Right hindlimb (tissue), 1 donor: ENCODE measurements at regions not wholly inside any gene's neighbourhood (a gene's known extent, or its start where the extent isn't known, plus 50 kb on each side); places are given as distances from the start of the nearest gene placed in this dataset.

Experiments
- DNase-seq: peaks from one replicate; pipeline ENCODE4 v3.0.0-alpha.2; 2018

DNA sequence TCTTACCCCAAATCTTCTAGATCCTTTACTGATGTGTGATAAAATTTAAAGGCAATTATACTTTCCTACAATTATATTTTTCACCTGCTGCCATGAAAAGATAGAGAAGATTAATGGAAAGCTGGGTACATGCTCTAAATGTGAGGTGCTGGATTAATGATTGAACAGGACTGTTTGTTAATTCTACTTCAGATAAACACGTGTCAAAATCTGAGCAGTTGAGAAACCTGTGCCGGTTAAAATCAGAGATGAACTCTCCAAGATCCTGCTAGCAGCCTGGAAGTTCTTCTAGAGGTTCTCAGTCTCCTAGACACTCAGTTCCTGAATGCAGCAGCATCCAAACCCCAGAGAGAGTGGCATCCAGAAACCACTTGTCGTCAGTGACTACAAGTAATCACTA is 69.2 kb downstream of the INHBA start:
- no peak for DNase-seq

DNA sequence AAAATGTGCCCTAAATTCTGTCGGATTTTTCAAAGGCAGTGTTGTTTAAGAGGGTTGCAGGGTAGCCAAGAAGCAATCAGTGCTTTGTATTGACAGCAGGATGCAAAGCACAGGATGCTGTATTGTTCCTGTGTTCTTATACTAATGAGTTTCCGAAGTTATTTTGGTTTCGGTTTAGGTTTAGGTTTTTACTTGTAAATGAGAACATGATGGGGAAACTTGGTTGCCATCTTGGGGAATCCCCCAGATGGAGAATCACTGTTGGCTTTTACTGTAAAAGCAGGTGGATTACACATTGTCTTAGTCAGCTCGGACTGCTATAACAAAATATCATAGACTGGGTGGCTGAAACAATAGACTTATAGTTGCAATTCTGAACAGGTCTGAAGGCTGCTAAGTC is 72.1 kb downstream of the INHBA start:
- DNase-seq: no peak

DNA sequence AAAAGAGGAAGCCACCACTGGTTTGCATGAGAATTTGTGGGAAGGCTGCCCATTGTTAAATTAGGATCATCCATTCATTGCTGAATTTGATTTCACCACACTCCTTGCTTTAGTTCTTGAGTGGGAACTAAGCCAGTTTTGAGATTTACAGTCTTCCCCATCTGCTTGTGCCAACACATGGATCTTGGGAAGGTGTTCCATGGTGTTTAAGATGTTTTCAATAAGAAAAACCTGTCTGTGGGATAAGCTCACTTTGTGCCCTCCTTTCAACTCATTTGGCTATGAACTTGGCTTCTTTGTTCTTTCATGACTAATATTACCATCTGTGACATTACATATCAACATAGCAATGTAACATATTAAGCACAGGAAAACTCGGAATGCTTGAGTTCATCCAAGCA is 73.2 kb downstream of the INHBA start:
- DNase-seq: no peak

DNA sequence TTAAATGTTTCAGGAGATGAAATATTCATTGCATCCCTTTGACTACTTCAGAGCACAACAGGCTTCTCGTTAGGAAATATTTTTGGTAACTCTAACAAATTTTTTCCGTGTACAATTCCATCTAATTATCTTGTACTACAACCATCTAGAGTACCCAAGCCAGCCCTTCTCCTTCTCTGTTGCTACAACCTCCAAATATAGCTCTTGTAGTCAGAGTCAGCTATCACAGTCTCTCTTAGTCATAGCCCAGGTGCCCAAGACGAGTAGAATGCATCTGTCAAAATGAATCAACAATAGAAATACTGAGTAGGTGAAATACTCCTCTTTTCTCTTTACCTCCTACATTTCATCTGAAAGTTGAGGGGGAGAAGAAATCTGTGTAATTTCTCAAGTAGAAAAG is 74.0 kb downstream of the INHBA start:
- no peak for DNase-seq

DNA sequence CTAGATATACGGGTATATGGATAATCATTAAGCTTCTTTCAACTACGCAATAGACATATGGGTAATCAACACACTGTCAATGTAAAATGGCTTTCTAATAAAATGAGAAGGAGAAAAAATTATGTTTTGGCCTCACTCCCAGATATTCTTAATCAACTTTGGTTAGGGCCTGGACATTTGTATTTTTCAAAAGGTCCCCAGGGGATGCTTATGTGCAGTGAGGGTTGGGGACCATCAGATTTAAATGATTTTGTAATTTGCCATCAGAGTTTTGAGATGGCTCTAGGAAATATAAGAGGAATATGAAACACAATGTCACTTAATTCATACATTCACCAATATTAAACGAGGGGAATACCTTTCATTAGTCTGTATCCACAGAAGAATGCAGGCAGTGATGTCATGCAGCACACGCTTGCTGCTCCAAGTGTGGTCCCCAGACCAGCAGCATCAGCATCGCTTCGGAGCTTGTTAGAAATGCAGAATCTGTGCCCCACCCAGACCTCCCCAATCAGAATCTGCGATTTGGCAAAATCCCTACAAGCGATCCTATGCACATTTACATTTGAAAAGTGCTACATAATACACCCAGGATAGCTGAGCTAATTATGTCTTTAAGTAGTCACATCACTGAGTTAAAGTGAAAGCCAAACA is 75.1 kb downstream of the INHBA start:
- DNase-seq: no peak

DNA sequence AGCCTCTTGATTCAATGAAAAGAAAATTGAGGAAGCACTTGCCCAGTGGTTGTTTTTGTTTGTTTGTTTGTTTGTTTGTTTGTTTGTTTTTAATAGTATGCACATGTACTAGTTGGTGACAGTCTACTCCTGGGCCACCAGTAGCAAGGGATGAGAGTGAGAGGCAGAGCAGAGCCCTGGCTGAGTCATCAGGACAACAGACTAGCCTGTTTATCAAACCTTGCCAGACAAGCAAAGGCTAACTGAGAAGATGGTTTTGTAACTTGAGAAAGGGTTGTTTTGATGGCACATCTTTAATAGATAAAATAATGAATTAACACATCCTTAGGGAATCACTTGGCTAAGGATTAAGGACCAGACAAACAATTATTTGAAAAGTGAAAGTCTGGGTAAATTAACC is 78.1 kb downstream of the INHBA start:
- no peak for DNase-seq

DNA sequence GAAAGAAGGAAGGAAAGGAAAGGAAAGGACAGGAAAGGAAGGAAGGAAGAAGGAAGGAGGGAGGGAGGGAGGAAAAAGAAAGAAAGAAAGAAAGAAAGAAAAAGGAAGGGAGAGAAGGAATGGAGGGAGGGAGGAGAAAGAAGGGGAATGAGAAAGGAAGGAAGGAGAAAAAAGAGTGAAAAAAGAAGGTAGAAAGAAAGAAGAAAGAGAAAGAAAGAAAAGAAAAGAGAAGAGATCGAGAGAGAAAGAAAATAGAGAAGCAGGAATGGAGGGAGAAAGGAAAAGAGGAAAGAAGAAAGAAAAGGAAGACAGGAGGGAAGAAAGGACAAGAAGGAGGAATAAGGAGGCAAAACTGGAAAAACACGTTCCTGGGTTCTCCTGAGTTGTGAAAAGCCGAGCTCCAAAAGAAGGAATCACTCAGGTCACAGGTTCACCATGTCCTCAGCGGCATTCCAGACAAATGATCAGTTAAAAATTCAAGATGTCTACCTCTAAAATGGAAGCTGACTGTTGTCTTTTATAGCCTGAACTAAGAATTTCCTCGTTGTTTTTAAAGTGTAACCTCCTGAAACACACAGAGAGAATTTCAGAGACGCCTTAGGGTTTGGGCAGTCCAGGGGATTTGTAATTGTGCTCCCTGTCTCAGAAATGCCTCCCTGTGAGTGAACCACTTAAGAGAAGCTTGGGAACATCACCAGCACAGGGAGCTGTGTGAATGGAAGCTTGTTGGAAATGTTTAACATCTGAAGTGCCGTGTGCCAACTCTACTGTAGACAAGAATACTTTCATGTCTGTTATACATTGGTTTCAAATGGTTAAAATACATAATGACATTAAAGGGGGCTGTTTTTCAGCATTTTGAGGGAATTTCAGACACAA is 80.7 kb downstream of the INHBA start:
- DNase-seq: no peak

DNA sequence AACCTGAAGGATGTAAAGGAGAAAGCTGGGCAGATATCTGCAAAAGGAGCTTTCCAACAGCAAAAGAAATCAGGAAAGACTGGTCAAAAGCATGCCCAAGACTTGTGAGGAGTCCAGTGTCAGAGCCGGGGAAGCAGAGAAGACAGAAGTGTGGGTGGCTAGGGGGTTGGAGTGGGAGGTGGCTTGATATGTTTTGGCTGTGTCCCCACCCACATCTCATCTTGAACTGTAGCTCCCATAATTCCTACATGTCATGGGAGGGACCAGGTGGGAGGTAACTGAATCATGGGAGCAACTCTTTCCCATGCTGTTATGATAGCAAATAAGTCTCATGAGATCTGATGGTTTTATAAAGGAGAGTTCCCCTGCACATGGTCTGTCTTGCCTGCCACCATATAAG is 84.9 kb downstream of the INHBA start:
- no peak for DNase-seq

DNA sequence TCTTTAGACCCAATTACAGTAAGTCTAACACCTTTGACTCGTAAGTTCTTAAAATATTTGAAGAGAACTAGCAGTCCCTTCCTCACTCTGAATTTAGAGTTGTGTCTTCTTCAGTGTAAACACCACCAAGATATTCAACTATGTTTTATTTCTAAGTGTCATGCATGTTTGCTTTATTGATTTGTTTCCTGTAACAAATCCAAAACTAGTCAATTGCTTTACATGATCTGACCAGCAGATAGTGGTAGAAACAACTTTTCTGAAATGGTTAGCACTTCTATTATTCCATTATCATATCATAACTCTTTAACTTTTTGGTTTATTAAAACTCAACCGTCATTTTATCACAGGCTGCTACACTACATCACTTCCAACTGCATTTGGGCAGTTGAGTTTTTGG is 90.1 kb downstream of the INHBA start:
- DNase-seq: no peak

DNA sequence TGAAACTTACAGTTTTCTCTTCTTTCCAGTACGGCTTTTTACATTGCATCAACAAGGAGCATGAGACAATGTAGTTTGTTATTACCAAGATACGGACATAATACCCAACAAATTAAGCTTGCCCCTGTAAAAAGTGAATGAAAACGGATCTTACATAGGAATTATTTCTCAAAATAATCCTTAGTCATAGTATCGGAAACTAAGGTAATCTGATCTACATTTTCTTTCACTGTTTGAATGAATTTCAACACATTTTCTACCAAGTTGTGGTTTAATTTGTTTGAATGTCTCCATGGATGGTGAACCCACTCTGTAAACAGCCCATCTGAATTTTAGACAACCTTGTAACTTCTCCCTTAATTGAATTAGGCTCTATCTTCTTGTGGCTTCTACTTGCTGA is 90.5 kb downstream of the INHBA start:
- no peak for DNase-seq

DNA sequence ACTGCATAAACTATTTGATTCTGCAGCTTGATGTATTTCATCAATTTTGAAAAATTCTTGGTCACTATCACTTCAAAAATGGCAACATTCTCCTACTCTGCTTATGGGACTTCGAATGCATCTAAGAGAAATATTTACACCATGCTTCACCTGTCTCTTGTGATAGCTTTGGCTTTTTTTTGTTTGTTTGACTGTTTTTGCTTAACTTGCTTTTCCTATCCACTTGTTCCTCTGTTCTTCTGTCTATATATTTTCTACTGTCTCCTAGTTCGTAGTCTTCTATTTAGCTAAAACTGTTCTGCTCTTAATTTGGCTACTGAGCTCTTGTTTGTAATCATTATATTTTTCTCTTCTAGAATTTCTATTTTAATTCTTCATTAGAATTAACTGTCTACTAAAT is 94.4 kb downstream of the INHBA start:
- no peak for DNase-seq

DNA sequence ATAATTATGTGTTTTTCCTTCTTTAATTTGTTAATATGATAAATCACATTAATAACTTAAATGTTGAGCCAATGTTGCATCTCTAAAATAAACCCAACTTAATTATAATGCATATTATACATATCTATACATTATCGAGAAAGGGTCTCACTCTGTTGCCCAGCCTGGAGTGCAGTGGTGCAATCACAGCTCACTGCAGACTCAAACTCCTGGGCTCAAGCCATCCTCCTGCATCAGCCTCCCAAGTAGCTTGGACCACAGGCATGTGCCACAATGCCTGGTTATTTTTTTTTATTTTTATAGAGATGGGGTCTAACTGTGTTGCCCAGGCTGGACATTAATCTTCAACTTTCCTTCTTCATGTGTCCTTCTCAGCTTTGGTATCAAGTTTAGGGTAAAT is 98.9 kb downstream of the INHBA start:
- no peak for DNase-seq

DNA sequence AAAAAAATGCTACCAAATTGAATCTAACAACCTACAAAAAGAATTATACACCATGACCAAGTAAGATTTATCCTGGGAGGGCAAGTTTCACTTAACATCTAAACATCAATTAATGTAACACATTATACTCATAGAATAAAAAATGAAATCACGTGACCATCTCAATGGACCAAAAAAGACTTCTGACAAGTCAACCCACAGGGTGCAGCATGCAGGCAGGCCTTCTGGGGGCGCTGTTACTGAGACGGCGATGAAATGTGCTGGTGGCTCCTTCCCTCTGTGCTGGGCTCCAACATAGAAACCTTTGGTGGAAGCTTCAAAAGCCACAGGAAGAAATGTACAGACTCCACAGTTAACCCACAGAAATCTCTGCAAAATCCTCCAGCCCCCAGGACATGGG is 103.1 kb downstream of the INHBA start:
- DNase-seq: no peak

DNA sequence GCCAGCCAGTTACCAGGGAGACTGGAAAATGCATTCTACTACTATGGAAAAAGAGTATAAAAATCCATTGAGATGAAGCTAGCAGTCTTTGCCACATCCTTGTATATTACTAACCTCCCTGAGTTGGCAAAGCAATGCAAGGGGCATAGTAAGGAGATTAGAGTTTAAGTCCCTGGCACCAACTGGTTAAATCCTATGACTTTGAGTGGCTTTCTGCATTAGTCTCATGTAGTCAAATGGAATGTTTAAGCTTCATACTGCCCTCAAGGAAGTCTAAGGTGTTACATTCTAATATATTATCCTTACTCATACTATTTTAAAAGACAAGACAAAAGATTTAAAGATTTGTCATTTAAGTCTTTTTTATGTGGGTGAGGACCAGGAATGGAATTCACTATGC is 110.1 kb downstream of the INHBA start:
- no peak for DNase-seq

DNA sequence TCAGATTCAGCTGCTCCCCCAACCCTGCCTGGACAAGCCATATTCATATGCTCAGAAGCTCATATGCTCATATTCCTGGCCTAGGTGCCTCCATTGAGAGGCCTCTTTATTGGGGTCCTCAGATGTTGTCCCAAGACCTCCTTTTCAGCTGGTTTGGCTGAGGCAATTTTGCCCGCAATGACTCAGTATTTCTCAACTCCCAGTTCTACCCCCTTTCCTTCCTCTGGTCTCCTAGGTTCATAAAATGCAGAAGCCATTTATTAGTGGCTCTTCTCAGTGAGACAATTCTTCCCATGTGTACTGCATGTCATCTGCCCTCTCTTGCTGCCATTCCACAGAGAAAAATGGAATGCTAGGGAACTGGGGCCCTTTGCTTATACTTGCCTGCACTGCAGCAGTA is 110.7 kb downstream of the INHBA start:
- no peak for DNase-seq

DNA sequence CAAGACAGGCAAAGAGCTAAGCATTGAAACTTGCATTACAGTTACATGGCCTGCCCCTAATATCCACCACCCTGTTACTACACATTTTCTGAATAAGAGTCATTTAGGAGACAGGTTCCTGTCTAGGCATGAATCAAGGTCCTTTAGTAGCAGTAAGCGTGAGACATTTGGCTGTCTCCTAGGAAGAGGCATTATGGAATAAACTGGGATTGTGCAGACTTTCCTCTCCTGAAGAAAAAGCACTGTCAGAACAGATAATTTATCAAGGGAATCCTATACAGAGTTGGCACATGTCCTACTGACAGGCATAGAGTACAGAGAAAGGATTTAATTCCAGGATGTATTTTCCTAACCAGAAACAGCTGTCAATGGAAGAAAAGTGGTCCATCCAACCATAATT is 111.9 kb downstream of the INHBA start:
- no peak for DNase-seq

DNA sequence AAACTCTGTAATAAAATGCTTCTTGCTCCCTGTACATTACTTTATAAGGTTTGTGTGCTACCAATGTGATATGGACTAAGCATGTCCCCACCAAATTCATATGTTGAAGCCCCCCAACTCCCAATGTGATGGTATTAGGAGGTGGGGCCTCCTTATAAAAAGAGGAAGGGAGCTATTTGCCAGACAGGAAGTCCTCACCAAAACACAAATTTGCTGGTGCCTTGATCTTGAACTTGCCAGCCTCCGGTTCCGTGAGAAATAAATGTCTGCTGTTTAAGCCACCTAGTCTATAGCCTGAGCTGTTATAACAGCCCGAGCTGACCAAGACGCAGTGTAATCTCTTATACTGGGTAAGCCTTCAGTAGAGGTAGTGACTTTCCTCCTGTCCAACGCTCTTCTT is 114.5 kb downstream of the INHBA start:
- no peak for DNase-seq

DNA sequence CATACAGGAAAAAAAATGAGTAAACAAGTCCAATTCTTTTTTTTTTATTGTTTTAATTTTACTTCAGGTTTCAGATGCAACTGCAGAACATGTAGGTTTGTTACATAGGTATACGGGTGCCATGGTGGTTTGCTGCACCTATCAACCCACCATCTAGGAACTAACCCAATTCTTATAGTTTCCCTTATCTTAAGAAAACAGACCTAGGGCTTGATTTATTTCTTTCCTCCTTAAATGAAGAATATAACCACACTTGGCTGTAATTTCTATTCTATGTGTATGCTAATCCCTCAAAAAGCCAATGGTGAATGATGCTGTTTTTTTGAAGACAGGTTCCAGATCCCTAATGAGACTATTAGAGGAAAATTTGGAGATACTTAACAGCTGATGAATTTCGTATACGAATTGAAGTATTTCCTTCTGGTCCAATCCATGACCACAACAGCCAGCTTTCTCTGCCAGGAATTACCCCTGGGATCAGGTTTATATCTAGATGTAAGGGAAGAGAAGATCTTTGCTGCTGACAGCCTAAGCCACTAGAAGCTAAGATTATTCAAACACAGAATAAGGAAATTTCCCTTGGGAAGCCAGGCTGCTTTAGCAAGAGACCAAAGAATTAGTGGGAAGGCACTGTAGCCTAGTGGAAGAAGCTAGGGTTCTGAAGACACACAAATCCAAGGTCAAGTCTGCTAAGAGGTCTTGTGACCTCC is 115.8 kb downstream of the INHBA start:
- no peak for DNase-seq

DNA sequence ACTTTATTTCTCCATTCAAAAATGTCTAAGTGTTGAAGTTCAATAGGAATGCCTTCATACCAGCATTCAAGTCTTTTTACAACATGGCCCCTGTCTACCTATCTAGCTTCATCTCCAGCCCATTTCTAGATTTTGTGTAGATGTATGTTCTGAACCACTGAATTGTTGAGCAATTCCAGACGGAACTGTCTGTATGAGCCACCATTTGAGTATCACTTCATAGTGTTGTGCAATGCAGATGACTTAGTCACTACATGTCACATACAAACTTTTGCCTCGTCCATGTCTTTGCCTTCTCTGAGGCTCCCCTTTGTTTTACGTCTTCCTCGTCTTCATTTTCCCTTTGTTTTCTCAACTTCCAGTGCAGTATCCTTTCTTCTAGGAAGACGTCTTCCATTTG is 118.1 kb downstream of the INHBA start:
- no peak for DNase-seq

DNA sequence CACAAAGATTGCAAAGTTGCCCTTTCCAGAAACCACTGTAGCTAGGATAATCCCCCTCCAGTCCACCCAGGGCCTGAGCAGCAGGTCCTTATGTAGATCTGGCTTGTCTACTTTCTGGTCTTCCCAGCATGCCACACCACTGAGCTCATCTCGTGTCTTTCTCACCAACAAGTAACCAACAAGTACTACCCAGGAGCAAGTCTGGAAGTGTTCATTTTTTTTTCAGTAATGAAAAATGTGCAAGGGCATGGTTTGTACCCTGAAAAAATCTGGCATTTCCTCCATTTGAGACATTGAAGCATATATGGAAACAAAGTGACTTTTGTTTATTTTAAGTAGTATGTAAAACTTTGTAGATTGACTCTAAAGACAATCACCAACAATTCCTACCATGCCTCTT is 120.8 kb downstream of the INHBA start:
- no peak for DNase-seq

DNA sequence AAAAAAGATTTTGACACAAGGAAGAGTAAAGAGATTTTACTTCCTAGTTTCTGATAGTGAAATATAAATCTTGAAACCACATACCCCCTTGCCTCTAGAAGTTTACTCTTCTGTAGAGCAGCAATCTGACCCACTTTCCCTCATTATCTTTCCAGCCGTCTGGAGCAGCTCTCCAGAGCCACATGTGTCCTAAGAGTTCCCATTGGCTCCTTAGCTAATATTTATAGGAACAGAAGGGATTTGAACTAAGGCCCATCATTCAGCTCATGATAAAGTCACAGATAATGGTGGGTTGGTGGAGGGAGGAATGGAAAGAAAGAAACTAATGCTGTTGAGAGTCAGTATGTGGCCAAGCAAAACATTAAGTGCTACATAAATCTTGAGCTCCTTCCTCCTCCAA is 121.8 kb downstream of the INHBA start:
- no peak for DNase-seq

DNA sequence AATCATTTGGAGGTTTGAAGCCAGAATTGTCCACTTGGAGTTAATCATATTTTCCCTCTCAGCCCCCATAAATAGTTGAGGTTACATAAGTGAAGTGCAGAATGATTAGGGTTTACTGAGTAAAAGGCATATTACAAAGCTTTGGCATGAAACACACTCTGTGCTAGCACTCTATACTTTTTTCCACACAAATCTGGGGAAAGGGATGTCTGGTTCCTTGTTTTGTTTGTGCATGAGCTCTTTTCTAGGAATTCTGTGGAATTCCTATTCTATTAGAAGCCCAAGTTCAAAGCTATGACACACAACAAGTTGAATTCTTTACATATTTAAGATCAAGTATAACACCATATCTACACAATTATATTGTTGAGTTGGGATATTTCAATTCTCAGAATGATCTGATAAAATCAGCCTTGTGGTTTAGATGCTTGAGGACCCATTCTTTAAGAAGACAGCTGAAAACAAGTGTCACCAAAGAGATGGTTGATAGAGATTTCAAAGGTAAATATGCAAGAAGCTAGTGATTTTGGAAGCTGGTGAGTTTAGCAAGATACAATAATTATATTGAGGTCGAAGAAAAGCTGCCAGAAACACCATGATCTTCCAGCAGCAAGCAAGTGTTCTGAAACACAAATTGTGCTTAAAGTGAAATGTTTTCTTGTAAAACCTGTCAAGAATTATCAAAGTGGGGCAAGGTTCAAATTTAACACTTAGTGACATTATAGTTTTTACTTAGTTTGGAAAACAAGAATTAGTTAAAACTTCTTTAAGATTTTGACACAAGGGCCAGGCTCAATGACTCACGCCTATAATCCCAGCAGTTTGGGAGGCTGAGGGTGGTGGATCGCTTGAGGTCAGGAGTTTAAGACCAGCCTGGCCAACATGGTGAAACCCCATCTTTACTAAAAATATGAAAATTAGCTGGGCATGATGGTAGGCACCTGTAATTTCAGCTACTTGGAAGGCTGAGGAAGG is 122.6 kb downstream of the INHBA start:
- no peak for DNase-seq

DNA sequence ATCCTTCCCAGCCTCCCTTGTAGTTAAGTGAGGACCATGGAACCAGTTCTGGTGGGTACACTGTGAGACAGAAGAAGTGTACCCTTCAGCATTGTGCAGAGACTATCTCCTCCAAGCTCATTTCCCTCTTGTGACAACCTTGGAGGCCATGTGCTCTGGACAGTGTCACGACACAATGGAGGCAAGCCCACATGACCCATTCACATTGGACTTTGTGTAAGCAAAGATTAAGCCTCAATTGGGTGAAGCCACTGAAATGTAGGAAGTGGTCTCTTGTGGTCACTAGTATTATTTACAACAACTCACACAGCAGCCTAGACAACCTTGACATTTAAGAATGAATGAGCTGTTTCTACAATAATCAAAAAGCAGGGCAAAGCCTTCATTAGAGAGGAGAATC is 124.2 kb downstream of the INHBA start:
- DNase-seq: no peak
